Panc1 (cell line): ENCODE measurements at regions not wholly inside any gene's neighbourhood (a gene's known extent, or its start where the extent isn't known, plus 50 kb on each side); places are given as distances from the start of the nearest gene placed in this dataset.

ENCODE experiments used
- ATAC-seq: fragments of 200-7000 bp; cut with Tn5 transposase; 2 replicates; pipeline ENCODE4 v1.9.1; 2020; ENCODE audit warnings: mild to moderate bottlenecking, moderate library complexity
- BruUV-seq: library from RNA; stranded (reverse); fragments of 400-500 nt; replicated peaks from 2 replicates; lab custom pipeline; 2021; lab: Mats Ljungman, UMichigan
- CTCF ChIA-PET: fragments of 300-600 bp; sonication (Branson Sonifier 250); formaldehyde crosslinking; loops from one replicate; lab custom pipeline; 2022; ENCODE audit warnings: antibody characterized with exemption; lab: Charles Lee
- POLR2A ChIA-PET: fragments of 300-600 bp; sonication (Branson Sonifier 250); formaldehyde crosslinking; loops from one replicate; lab custom pipeline; 2022; ENCODE audit warnings: antibody characterized with exemption; lab: Charles Lee
- DNase-seq: peaks from one replicate; pipeline ENCODE4 v3.0.0-alpha.2; 2010; ENCODE audit warnings: low read depth, low spot score
- H3K27ac ChIP-seq: 2 replicates; pipeline ENCODE4 v1.5.1; 2011; ENCODE audit warnings: mild to moderate bottlenecking, low read length, inconsistent platforms
- H3K27me3 ChIP-seq: fragments of 200-500 bp; sonication (Bioruptor generic); 2 replicates; pipeline ENCODE4 v1.6.0; 2014; ENCODE audit warnings: low read length, inconsistent platforms; ENCODE audit not compliant: control insufficient read depth, insufficient read depth
- H3K36me3 ChIP-seq: fragments of 200-500 bp; sonication (Bioruptor generic); 2 replicates; pipeline ENCODE4 v1.5.1; 2014; ENCODE audit warnings: inconsistent platforms, mild to moderate bottlenecking, low read length, moderate library complexity; ENCODE audit not compliant: control insufficient read depth, insufficient read depth
- H3K4me1 ChIP-seq: 2 replicates; pipeline ENCODE4 v1.5.1; 2011; ENCODE audit warnings: inconsistent platforms, mild to moderate bottlenecking, low read length, moderate library complexity; ENCODE audit not compliant: control insufficient read depth, insufficient read depth
- H3K4me3 ChIP-seq, 2 experiments: 2 replicates each; pipeline ENCODE4 v1.5.1; 2011 to 2012; ENCODE audit warnings: low read depth in 2 of 2, low read length in 2 of 2, mild to moderate bottlenecking in 2 of 2, inconsistent platforms in 1 of 2, moderate library complexity in 1 of 2
- H3K9me3 ChIP-seq: fragments of 200-500 bp; sonication (Bioruptor generic); 2 replicates; pipeline ENCODE4 v1.5.1; 2014; ENCODE audit warnings: low read depth, mild to moderate bottlenecking, inconsistent platforms, low read length, moderate library complexity; ENCODE audit not compliant: control insufficient read depth, insufficient read depth
- CTCF ChIP-seq: fragments of 450-650 bp; IDR thresholded peaks from 2 replicates; pipeline ENCODE4 v1.5.1; 2017; ENCODE audit warnings: mild to moderate bottlenecking
- POLR2AphosphoS5 ChIP-seq: IDR thresholded peaks from 2 replicates; pipeline ENCODE4 v1.6.1; 2012; ENCODE audit warnings: mild to moderate bottlenecking, low read depth, low read length, moderate library complexity
- REST ChIP-seq, 2 experiments: IDR thresholded peaks; 2 replicates each; pipeline ENCODE4 v1.6.1; 2011 to 2012; ENCODE audit warnings: low read depth in 2 of 2, control low read depth in 1 of 2, low read length in 1 of 2, mild to moderate bottlenecking in 1 of 2, moderate library complexity in 1 of 2; ENCODE audit not compliant: insufficient read depth in 1 of 2
- SIN3A ChIP-seq: IDR thresholded peaks from 2 replicates; pipeline ENCODE4 v1.6.1; 2012; ENCODE audit warnings: low read depth, mild to moderate bottlenecking, low read length, moderate library complexity, borderline replicate concordance; ENCODE audit not compliant: insufficient read depth
- TCF7L2 ChIP-seq: IDR thresholded peaks from 2 replicates; pipeline ENCODE4 v1.6.1; 2011; ENCODE audit warnings: mild to moderate bottlenecking, low read depth, low read length, inconsistent platforms
- in situ Hi-C: cut with HindIII; loops from 2 replicates; pipeline ENCODE4 v1.10.0; 2016; ENCODE audit warnings: low sequenced_read_pairs, low pct_unique_long_range_greater_than_20kb
- intact Hi-C: fragments of 100-400 bp; cut with micrococcal nuclease; formaldehyde crosslinking; loops from one replicate; pipeline ENCODE4 v1.10.0; 2022; ENCODE audit not compliant: unreplicated experiment

- intact Hi-C loops: no loop called here
- CTCF ChIA-PET: no interaction called here
- TF ChIP-seq TCF7L2 (no peak), REST (IDR thresholded peaks at IDR 0.05; ENCODE audit: insufficient read depth in 1 of 2, low read depth in 2 of 2, low read length in 1 of 2) (no peak), POLR2AphosphoS5 (no peak), CTCF (no peak), SIN3A (no peak)
- Histone ChIP-seq H3K36me3 (no peaks in the 10 kb centered on the region), H3K9me3 (no peaks in the 10 kb centered on the region), H3K27me3 (no peaks in the 10 kb centered on the region; the same call in 1 of the 2 replicates), H3K4me3 (no peak overlapping the region), H3K27ac (no peak overlapping the region), H3K4me1 (no peaks in the 10 kb centered on the region)
- no peak for DNase-seq
- POLR2A ChIA-PET: no interaction called here
- BruUV-seq: no TSS peak
- ATAC-seq: no peak
- in situ Hi-C loops: no loop called here
Observed at GRCh38 chr10:111249925-111250324, 173.1 kb downstream of the ADRA2A start.

GRCh38 chr10:111261081-111261615 is 184.3 kb downstream of the ADRA2A start:
- no TSS peak for BruUV-seq
- DNase-seq (no peak), ATAC-seq (no peak)
- POLR2A ChIA-PET: no interaction called here
- Histone ChIP-seq H3K4me1 (no peaks in the 10 kb centered on the region), H3K9me3 (no peaks in the 10 kb centered on the region), H3K27ac (no peak overlapping the region), H3K36me3 (no peaks in the 10 kb centered on the region), H3K4me3 (no peak overlapping the region), H3K27me3 (0 out of 2 replicates have a peak, but pooled peaks cover 2% of the 10 kb centered on the region)
- in situ Hi-C loops (no loop called here), intact Hi-C loops (no loop called here)
- CTCF ChIA-PET: no interaction called here
- TF ChIP-seq POLR2AphosphoS5: no peak
- no peak for TF ChIP-seq CTCF
- TF ChIP-seq TCF7L2: no peak
- TF ChIP-seq REST (IDR thresholded peaks at IDR 0.05; ENCODE audit: insufficient read depth in 1 of 2, low read depth in 2 of 2, low read length in 1 of 2): no peak
- TF ChIP-seq SIN3A: no peak
